Endothelial cell of umbilical vein (primary cell): ENCODE measurements at regions not wholly inside any gene's neighbourhood (a gene's known extent, or its start where the extent isn't known, plus 50 kb on each side); places are given as distances from the start of the nearest gene placed in this dataset.

Experiments used
- BruUV-seq: library from RNA; stranded (reverse); fragments of 400-500 nt; replicated peaks from 2 replicates; lab custom pipeline; 2021; lab: Mats Ljungman, UMichigan
- CTCF ChIA-PET: fragments of 300-600, 350-600 bp; sonication (Branson Sonifier 250); formaldehyde crosslinking; loops from one replicate; lab custom pipeline; 2021; ENCODE audit warnings: antibody characterized with exemption, inconsistent platforms; lab: Charles Lee
- POLR2A ChIA-PET: fragments of 300-600, 350-600 bp; sonication (Branson Sonifier 250); formaldehyde crosslinking; loops from one replicate; lab custom pipeline; 2021; ENCODE audit warnings: antibody characterized with exemption, inconsistent platforms; lab: Charles Lee
- DNase-seq: peaks from one replicate; pipeline ENCODE4 v3.0.0-alpha.2; 2011; ENCODE audit warnings: low read depth, low spot score
- FAIRE-seq: peaks from 2 replicates; lab custom pipeline; 2011; peaks lifted over from hg19 to GRCh38; lab: Jason Lieb, UNC
- H2AFZ ChIP-seq: 2 replicates; pipeline ENCODE4 v1.6.0; 2012; ENCODE audit warnings: low read depth, low read length, control low read depth, inconsistent platforms
- H3K27ac ChIP-seq: 2 replicates; pipeline ENCODE4 v1.5.1; 2011; ENCODE audit warnings: low read depth, mild to moderate bottlenecking, control low read depth, low read length, moderate library complexity; ENCODE audit not compliant: insufficient read depth
- H3K27me3 ChIP-seq, 2 experiments: 2 replicates each; pipeline versions ENCODE4 v1.6.0 to v1.6.1; 2011; ENCODE audit warnings: low read length in 2 of 2, mixed read lengths in 1 of 2; ENCODE audit not compliant: control insufficient read depth in 2 of 2, insufficient read depth in 2 of 2
- H3K36me3 ChIP-seq, 2 experiments: 2 replicates in 1 of 2; 3 replicates in 1 of 2; pipeline ENCODE4 v1.5.1; 2011; ENCODE audit warnings: low read length in 2 of 2, mild to moderate bottlenecking in 1 of 2, moderate library complexity in 1 of 2; ENCODE audit not compliant: control insufficient read depth in 2 of 2, insufficient read depth in 2 of 2; ENCODE audit errors: extremely low read depth in 1 of 2
- H3K4me1 ChIP-seq: 3 replicates; pipeline ENCODE4 v1.5.1; 2011; ENCODE audit warnings: mild to moderate bottlenecking, low read length; ENCODE audit not compliant: control insufficient read depth, insufficient read depth; ENCODE audit errors: extremely low read depth
- H3K4me2 ChIP-seq: 2 replicates; pipeline ENCODE4 v1.6.1; 2011; ENCODE audit warnings: low read length, control low read depth, mixed read lengths; ENCODE audit not compliant: insufficient read depth
- H3K4me3 ChIP-seq, 3 experiments: fragments of 200-600 bp in 1 of 3; sonication (generic), shearing (Covaris generic) in 1 of 3; replicated peaks in 1 of 3; 2 replicates each; pipeline ENCODE4 v1.5.1; 2011 to 2016; ENCODE audit warnings: control low read depth in 3 of 3, low read length in 3 of 3, mild to moderate bottlenecking in 2 of 3, inconsistent platforms in 1 of 3, low read depth in 1 of 3, moderate library complexity in 1 of 3; ENCODE audit not compliant: insufficient read depth in 1 of 3
- H3K79me2 ChIP-seq: 2 replicates; pipeline ENCODE4 v1.6.0; 2012; ENCODE audit warnings: low read length, inconsistent platforms; ENCODE audit not compliant: control insufficient read depth, insufficient read depth
- H3K9ac ChIP-seq: replicated peaks from 2 replicates; pipeline ENCODE3; 2011; ENCODE audit warnings: low read length, control low read depth; ENCODE audit not compliant: insufficient read depth; ENCODE audit errors: extremely low read depth
- H3K9me1 ChIP-seq: replicated peaks from 3 replicates; pipeline ENCODE4 v1.6.0; 2011; ENCODE audit warnings: mild to moderate bottlenecking, low read length; ENCODE audit not compliant: control insufficient read depth, insufficient read depth; ENCODE audit errors: extremely low read depth
- H3K9me3 ChIP-seq: replicated peaks from 2 replicates; pipeline ENCODE4 v1.5.1; 2012; ENCODE audit warnings: low read length, inconsistent platforms; ENCODE audit not compliant: control insufficient read depth, insufficient read depth
- H4K20me1 ChIP-seq: replicated peaks from 2 replicates; pipeline ENCODE3; 2011; ENCODE audit warnings: mild to moderate bottlenecking, low read length; ENCODE audit not compliant: control insufficient read depth, insufficient read depth; ENCODE audit errors: extremely low read depth
- EZH2 ChIP-seq: IDR thresholded peaks from 2 replicates; pipeline ENCODE4 v1.6.1; 2012; ENCODE audit warnings: borderline replicate concordance, low read depth, mild to moderate bottlenecking, moderate library complexity, low read length, inconsistent platforms; ENCODE audit not compliant: severe bottlenecking
- FOS ChIP-seq: IDR thresholded peaks from 2 replicates; pipeline ENCODE4 v1.6.1; 2011; ENCODE audit warnings: mild to moderate bottlenecking, low read length, moderate library complexity, borderline replicate concordance; ENCODE audit not compliant: insufficient read depth
- GATA2 ChIP-seq: IDR thresholded peaks from 2 replicates; pipeline ENCODE4 v1.7.0; 2011; ENCODE audit warnings: low read depth, mild to moderate bottlenecking, moderate library complexity, mixed read lengths, low read length; ENCODE audit not compliant: insufficient read length, insufficient read depth
- MYC ChIP-seq: IDR thresholded peaks from one replicate; pipeline ENCODE4 v1.6.1; 2011; ENCODE audit warnings: mild to moderate bottlenecking, low read depth, low read length
- dilution Hi-C: fragments of 300-500 bp; cut with MboI; formaldehyde crosslinking; loops from one replicate; pipeline ENCODE4 v1.15.0; 2019; ENCODE audit warnings: low sequenced_read_pairs; ENCODE audit not compliant: extremely low pct_ligation_motif_present
- intact Hi-C: fragments of 100-400 bp; cut with micrococcal nuclease; formaldehyde crosslinking; loops from one replicate; pipeline ENCODE4 v1.10.0; 2022
- TF ChIP-seq, protein P1 (sequence below), 2 donors: IDR thresholded peaks; 1 replicate in 1 of 2; 2 replicates in 1 of 2; pipeline ENCODE4 v1.5.1; 2011; ENCODE audit warnings: low read length in 2 of 2, mild to moderate bottlenecking in 2 of 2, moderate library complexity in 2 of 2, control low read depth in 1 of 2, inconsistent platforms in 1 of 2, low read depth in 1 of 2; ENCODE audit not compliant: insufficient read depth in 1 of 2; ENCODE audit errors: extremely low read depth in 1 of 2
- TF ChIP-seq, protein P2 (sequence below): IDR thresholded peaks from 2 replicates; pipeline ENCODE4 v1.6.1; 2011; ENCODE audit not compliant: insufficient read depth, insufficient read length

DNA sequence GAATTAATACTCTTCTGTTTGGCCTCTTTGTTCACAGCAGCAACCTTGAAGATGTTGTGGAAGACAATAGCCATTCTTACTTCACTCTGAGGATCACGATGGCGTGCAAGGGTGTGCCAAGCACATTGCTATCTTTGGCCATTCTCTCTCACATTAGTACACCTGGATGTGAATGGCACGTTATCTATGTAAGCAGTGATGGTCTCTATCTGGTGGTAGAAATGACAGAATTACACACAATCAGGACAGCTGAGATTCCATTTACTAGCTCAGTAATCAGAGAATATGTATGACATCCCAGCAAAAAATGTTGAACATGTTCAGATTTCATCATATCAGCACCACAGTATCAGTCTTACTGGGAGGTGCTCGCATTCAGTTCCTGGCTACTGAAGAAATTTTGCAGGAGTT lies 116.2 kb downstream of the LCA5 start:
- dilution Hi-C loops, result no loop called here
- no peaks in the 10 kb centered on the region for H3K79me2 ChIP-seq
- no peaks in the 10 kb centered on the region for H4K20me1 ChIP-seq
- no peak overlapping the region for H3K9ac ChIP-seq
- CTCF ChIA-PET, result interaction anchor here (0.7 to 1.7 kb wide), 3 partner anchors 10 to 35 kb away, joined by 3 to 7 read pairs (median 4); no protein-coding TSS in a partner anchor
- TF ChIP-seq EZH2, result no peak
- TF ChIP-seq GATA2, result no peak
- TF ChIP-seq, protein P1, sequence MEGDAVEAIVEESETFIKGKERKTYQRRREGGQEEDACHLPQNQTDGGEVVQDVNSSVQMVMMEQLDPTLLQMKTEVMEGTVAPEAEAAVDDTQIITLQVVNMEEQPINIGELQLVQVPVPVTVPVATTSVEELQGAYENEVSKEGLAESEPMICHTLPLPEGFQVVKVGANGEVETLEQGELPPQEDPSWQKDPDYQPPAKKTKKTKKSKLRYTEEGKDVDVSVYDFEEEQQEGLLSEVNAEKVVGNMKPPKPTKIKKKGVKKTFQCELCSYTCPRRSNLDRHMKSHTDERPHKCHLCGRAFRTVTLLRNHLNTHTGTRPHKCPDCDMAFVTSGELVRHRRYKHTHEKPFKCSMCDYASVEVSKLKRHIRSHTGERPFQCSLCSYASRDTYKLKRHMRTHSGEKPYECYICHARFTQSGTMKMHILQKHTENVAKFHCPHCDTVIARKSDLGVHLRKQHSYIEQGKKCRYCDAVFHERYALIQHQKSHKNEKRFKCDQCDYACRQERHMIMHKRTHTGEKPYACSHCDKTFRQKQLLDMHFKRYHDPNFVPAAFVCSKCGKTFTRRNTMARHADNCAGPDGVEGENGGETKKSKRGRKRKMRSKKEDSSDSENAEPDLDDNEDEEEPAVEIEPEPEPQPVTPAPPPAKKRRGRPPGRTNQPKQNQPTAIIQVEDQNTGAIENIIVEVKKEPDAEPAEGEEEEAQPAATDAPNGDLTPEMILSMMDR (IDR thresholded peaks at IDR 0.05; ENCODE audit: extremely low read depth in 1 of 2, insufficient read depth in 1 of 2, low read depth in 1 of 2, low read length in 2 of 2), result no peak
- TF ChIP-seq, protein P2, sequence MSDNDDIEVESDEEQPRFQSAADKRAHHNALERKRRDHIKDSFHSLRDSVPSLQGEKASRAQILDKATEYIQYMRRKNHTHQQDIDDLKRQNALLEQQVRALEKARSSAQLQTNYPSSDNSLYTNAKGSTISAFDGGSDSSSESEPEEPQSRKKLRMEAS, result no peak
- no peak for TF ChIP-seq FOS
- TF ChIP-seq MYC, result no peak
- no peaks in the 10 kb centered on the region for H3K27me3 ChIP-seq
- no peak overlapping the region for H3K4me3 ChIP-seq
- POLR2A ChIA-PET, result no interaction called here
- H2AFZ ChIP-seq, result no peak overlapping the region
- intact Hi-C loops, result loop anchor here (1.0 to 2.0 kb wide), 2 partner anchors 42 to 343 kb away; partner anchors contain the start of gene PHIP
- no peak for FAIRE-seq
- H3K9me1 ChIP-seq, result no peaks in the 10 kb centered on the region
- no TSS peak for BruUV-seq
- H3K36me3 ChIP-seq, result no peaks in the 10 kb centered on the region
- H3K4me2 ChIP-seq, result no peak overlapping the region
- H3K4me1 ChIP-seq, result peaks cover 17% of the 10 kb centered on the region
- DNase-seq, result peak; percentile 13
- no peak overlapping the region for H3K27ac ChIP-seq
- no peaks in the 10 kb centered on the region for H3K9me3 ChIP-seq
